B cell (primary cell): ENCODE measurements at regions not wholly inside any gene's neighbourhood (a gene's known extent, or its start where the extent isn't known, plus 50 kb on each side); places are given as distances from the start of the nearest gene placed in this dataset.

Experiments
- ATAC-seq: fragments of 200-7000 bp; cut with Tn5 transposase; one replicate; pipeline ENCODE4 v1.10.0; 2021; ENCODE audit warnings: low read depth, mild to moderate bottlenecking, moderate number of reproducible peaks, moderate library complexity
- CTCF ChIA-PET: fragments of 350-600 bp; sonication (Branson Sonifier 250); formaldehyde crosslinking; loops from one replicate; lab custom pipeline; 2021; ENCODE audit warnings: antibody characterized with exemption, inconsistent platforms; lab: Charles Lee
- POLR2A ChIA-PET: fragments of 350-600 bp; sonication (Branson Sonifier 250); formaldehyde crosslinking; loops from one replicate; lab custom pipeline; 2021; ENCODE audit warnings: antibody characterized with exemption; lab: Charles Lee
- DNase-seq: peaks from one replicate; pipeline ENCODE4 v3.0.0; 2013
- H2AFZ ChIP-seq: 2 replicates; pipeline ENCODE4 v1.6.1; 2012; ENCODE audit warnings: mild to moderate bottlenecking, low read depth, low read length; ENCODE audit not compliant: insufficient read depth, poor library complexity, severe bottlenecking
- H3K27ac ChIP-seq, 2 donors: 1 replicate in 1 of 2; 2 replicates in 1 of 2; pipeline ENCODE4 v1.5.1; 2012 to 2013; ENCODE audit warnings: low read length in 2 of 2, mild to moderate bottlenecking in 2 of 2, moderate library complexity in 1 of 2
- H3K27me3 ChIP-seq, 4 experiments: fragments of 200-600 bp in 1 of 4; sonication (generic) in 1 of 4; replicated peaks in 1 of 4; 1 replicate in 2 of 4; 2 replicates in 2 of 4; pipeline versions ENCODE4 v1.6.1 to v1.7.0; 2013 to 2016; ENCODE audit warnings: low read length in 3 of 4, mild to moderate bottlenecking in 2 of 4, mixed read lengths in 1 of 4, moderate library complexity in 1 of 4; ENCODE audit not compliant: insufficient read depth in 4 of 4, control insufficient read depth in 3 of 4; ENCODE audit errors: control extremely low read depth in 1 of 4
- H3K36me3 ChIP-seq, 2 experiments: replicated peaks in 1 of 2; 1 replicate in 1 of 2; 2 replicates in 1 of 2; pipeline versions ENCODE4 v1.6.1 to v1.7.1; 2013; ENCODE audit warnings: low read length in 1 of 2; ENCODE audit not compliant: insufficient read depth in 2 of 2, control insufficient read depth in 1 of 2; ENCODE audit errors: control extremely low read depth in 1 of 2, extremely low read depth in 1 of 2
- H3K4me1 ChIP-seq, 2 donors: fragments of 200-600 bp in 1 of 2; sonication (generic) in 1 of 2; 1 replicate in 1 of 2; 2 replicates in 1 of 2; pipeline versions ENCODE4 v1.5.1 to v1.6.1; 2013 to 2017; ENCODE audit warnings: low read length in 2 of 2; ENCODE audit not compliant: control insufficient read depth in 2 of 2, insufficient read depth in 2 of 2
- H3K4me2 ChIP-seq: replicated peaks from 2 replicates; pipeline ENCODE3; 2012; ENCODE audit warnings: mild to moderate bottlenecking, low read depth, low read length; ENCODE audit not compliant: poor library complexity, severe bottlenecking
- H3K4me3 ChIP-seq, 5 experiments: fragments of 200-600 bp in 1 of 5; sonication (generic) in 1 of 5; 1 replicate in 3 of 5; 2 replicates in 2 of 5; pipeline versions ENCODE4 v1.5.1 to v1.7.0; 2011 to 2016; ENCODE audit warnings: low read length in 4 of 5, mild to moderate bottlenecking in 4 of 5, low read depth in 2 of 5, control low read depth in 1 of 5, moderate library complexity in 1 of 5; ENCODE audit not compliant: insufficient read depth in 1 of 5; ENCODE audit errors: control extremely low read depth in 1 of 5, extremely low read depth in 1 of 5
- H3K79me2 ChIP-seq: fragments of 200-600 bp; sonication (generic); one replicate; pipeline ENCODE4 v1.6.0; 2016; ENCODE audit warnings: low read length; ENCODE audit not compliant: control insufficient read depth, insufficient read depth
- H3K9ac ChIP-seq: fragments of 200-600 bp; sonication (generic); 2 replicates; pipeline ENCODE4 v1.6.1; 2017; ENCODE audit warnings: mild to moderate bottlenecking, low read length, moderate library complexity
- H3K9me3 ChIP-seq, 3 donors: one replicate each; pipeline versions ENCODE4 v1.6.1 to v1.7.1; 2013; ENCODE audit warnings: low read length in 2 of 3; ENCODE audit not compliant: control insufficient read depth in 2 of 3, insufficient read depth in 1 of 3; ENCODE audit errors: control extremely low read depth in 1 of 3
- H4K20me1 ChIP-seq: 2 replicates; pipeline ENCODE4 v1.6.0; 2012; ENCODE audit warnings: mild to moderate bottlenecking, low read length; ENCODE audit not compliant: insufficient read depth, control insufficient read depth, poor library complexity, severe bottlenecking
- H3K27ac Mint-ChIP-seq: one replicate; pipeline ENCODE4 v1.8.0; 2021; ENCODE audit warnings: mixed read lengths
- H3K27me3 Mint-ChIP-seq: one replicate; pipeline ENCODE4 v1.8.0; 2021; ENCODE audit warnings: mixed read lengths
- H3K4me1 Mint-ChIP-seq: one replicate; pipeline ENCODE4 v1.8.0; 2021; ENCODE audit warnings: mixed read lengths
- H3K4me3 Mint-ChIP-seq: one replicate; pipeline ENCODE4 v1.8.0; 2021; ENCODE audit warnings: mixed read lengths
- H3K9me3 Mint-ChIP-seq: one replicate; pipeline ENCODE4 v1.8.0; 2022; ENCODE audit warnings: mixed read lengths; ENCODE audit not compliant: insufficient read depth
- EZH2 ChIP-seq: IDR thresholded peaks from 2 replicates; pipeline ENCODE4 v1.6.1; 2012; ENCODE audit warnings: borderline replicate concordance, low read depth, mild to moderate bottlenecking, moderate library complexity, low read length; ENCODE audit not compliant: insufficient read depth, poor library complexity, severe bottlenecking
- WGBS: methylation state at CpG from one replicate; pipeline ENCODE4 v1.1.5; 2013; ENCODE audit warnings: missing lambda C conversion rate; ENCODE audit not compliant: insufficient coverage; 5-methylcytosine and 5-hydroxymethylcytosine counted together
- intact Hi-C: fragments of 100-400 bp; cut with micrococcal nuclease; formaldehyde crosslinking; loops from one replicate; pipeline ENCODE4 v1.10.0; 2022
- TF ChIP-seq, protein P1 (sequence below): fragments of 200-600 bp; IDR thresholded peaks from one replicate; pipeline ENCODE4 v1.8.0; 2022; ENCODE audit warnings: antibody characterized with exemption, mild to moderate bottlenecking

DNA sequence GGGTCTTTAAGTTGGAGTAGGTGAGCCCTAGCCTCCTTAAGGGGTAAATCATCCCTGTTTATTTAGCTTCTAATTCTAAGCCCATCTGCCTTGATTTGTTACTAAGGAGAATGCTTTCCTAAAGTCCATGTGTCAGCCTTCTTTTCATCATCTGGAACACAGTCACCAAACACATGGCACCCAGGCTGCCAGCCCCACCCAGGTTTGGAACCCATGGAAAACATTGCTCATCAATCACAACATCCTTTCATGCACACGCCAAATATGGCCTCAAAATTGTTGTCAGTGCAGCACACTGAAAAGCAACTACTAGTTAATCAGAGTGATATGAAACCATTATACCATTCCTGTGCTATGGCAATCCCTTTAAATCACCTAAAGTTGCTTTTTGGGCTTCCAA, 386.7 kb upstream of the ESRRG start:
- Mint-ChIP-seq H3K4me1 (no peaks in the 10 kb centered on the region), H3K27ac (no peak overlapping the region), H3K9me3 (no peaks in the 10 kb centered on the region), H3K4me3 (no peak overlapping the region), H3K27me3 (no peaks in the 10 kb centered on the region)
- Histone ChIP-seq H4K20me1 (no peaks in the 10 kb centered on the region), H3K4me2 (no peak overlapping the region), H3K36me3 (no peaks in the 10 kb centered on the region), H3K9me3 (no peaks in the 10 kb centered on the region), H3K4me3 (no peak overlapping the region), H3K4me1 (no peaks in the 10 kb centered on the region), H3K79me2 (no peaks in the 10 kb centered on the region), H2AFZ (no peak overlapping the region), H3K27ac (no peak overlapping the region), H3K9ac (no peak overlapping the region), H3K27me3 (no peaks in the 10 kb centered on the region)
- no peak for TF ChIP-seq EZH2
- TF ChIP-seq, protein P1, sequence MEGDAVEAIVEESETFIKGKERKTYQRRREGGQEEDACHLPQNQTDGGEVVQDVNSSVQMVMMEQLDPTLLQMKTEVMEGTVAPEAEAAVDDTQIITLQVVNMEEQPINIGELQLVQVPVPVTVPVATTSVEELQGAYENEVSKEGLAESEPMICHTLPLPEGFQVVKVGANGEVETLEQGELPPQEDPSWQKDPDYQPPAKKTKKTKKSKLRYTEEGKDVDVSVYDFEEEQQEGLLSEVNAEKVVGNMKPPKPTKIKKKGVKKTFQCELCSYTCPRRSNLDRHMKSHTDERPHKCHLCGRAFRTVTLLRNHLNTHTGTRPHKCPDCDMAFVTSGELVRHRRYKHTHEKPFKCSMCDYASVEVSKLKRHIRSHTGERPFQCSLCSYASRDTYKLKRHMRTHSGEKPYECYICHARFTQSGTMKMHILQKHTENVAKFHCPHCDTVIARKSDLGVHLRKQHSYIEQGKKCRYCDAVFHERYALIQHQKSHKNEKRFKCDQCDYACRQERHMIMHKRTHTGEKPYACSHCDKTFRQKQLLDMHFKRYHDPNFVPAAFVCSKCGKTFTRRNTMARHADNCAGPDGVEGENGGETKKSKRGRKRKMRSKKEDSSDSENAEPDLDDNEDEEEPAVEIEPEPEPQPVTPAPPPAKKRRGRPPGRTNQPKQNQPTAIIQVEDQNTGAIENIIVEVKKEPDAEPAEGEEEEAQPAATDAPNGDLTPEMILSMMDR = no peak
- ChIA-PET CTCF (no interaction called here), POLR2A (no interaction called here)
- no peak for ATAC-seq
- no peak for DNase-seq
- 92% methylated on average over 1 of the region's 1 CpG for WGBS
- intact Hi-C loops = no loop called here

DNA sequence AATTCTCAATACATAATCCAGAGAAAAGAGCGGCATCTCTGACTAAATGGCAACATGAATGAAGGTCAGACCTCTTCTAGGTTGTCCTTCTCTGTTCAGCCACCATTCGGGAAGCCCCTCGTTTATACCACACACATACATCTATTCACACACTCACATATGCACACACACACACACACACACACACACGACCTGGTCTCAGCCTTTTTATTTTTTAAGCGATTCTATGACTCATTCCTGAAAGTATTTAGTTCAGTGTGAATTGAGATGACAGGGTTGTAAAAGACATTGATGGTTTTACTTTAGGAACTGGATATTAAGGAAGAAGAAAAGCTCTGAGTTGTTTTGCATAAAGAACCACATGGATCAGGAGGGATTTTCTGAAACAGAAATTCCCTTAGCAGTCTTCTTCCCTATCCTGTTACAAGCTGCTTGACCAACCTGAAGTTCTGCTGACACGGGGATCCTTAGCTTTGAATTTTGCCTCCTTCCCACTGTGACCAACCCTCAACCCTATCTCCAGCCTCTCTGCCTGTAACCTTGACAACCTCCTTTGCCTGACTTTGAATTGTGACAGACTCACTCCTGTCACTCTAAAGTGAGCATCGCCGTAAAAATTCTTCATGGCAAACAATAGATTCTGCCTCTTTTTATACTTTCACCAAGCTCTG, 383.1 kb upstream of the ESRRG start:
- no peak for TF ChIP-seq EZH2
- TF ChIP-seq, protein P1 = no peak
- H3K27me3 Mint-ChIP-seq = no peaks in the 10 kb centered on the region
- ChIA-PET CTCF (no interaction called here), POLR2A (no interaction called here)
- WGBS = 82% methylated on average over 2 of the region's 8 CpGs
- ATAC-seq = no peak
- Histone ChIP-seq H3K36me3 (no peaks in the 10 kb centered on the region), H3K9me3 (peaks cover 0 to 5% (median 0%) of the 10 kb centered on the region in 3 donors), H2AFZ (no peak overlapping the region), H3K79me2 (no peaks in the 10 kb centered on the region), H3K9ac (no peak overlapping the region), H4K20me1 (no peaks in the 10 kb centered on the region), H3K4me2 (no peak overlapping the region), H3K27me3 (no peaks in the 10 kb centered on the region), H3K27ac (no peak overlapping the region), H3K4me3 (no peak overlapping the region), H3K4me1 (no peaks in the 10 kb centered on the region)
- DNase-seq = no peak
- H3K4me3 Mint-ChIP-seq = no peak overlapping the region
- H3K4me1 Mint-ChIP-seq = no peaks in the 10 kb centered on the region
- no peaks in the 10 kb centered on the region for H3K9me3 Mint-ChIP-seq
- H3K27ac Mint-ChIP-seq = no peak overlapping the region
- intact Hi-C loops = no loop called here
